ENCODE measurements at regions not wholly inside any gene's neighbourhood (a gene's known extent, or its start where the extent isn't known, plus 50 kb on each side); places are given as distances from the start of the nearest gene placed in this dataset.

- TF ChIP-seq, protein P1, sequence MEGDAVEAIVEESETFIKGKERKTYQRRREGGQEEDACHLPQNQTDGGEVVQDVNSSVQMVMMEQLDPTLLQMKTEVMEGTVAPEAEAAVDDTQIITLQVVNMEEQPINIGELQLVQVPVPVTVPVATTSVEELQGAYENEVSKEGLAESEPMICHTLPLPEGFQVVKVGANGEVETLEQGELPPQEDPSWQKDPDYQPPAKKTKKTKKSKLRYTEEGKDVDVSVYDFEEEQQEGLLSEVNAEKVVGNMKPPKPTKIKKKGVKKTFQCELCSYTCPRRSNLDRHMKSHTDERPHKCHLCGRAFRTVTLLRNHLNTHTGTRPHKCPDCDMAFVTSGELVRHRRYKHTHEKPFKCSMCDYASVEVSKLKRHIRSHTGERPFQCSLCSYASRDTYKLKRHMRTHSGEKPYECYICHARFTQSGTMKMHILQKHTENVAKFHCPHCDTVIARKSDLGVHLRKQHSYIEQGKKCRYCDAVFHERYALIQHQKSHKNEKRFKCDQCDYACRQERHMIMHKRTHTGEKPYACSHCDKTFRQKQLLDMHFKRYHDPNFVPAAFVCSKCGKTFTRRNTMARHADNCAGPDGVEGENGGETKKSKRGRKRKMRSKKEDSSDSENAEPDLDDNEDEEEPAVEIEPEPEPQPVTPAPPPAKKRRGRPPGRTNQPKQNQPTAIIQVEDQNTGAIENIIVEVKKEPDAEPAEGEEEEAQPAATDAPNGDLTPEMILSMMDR (IDR thresholded peaks at IDR 0.05) = no peak
- no peak for TF ChIP-seq POLR2A (IDR thresholded peaks at IDR 0.05; ENCODE audit: low read depth)
- no peak for TF ChIP-seq EP300 (IDR thresholded peaks at IDR 0.05)
- no peak for TF ChIP-seq POLR2AphosphoS5 (IDR thresholded peaks at IDR 0.05)
Measured at GRCh38 chr20:57808264-57809070, 98.7 kb upstream of the PMEPA1 start.
